Body of pancreas (tissue), 4 donors: ENCODE measurements at regions not wholly inside any gene's neighbourhood (a gene's known extent, or its start where the extent isn't known, plus 50 kb on each side); places are given as distances from the start of the nearest gene placed in this dataset.

Experiments used
- POLR2A ChIP-seq, 3 donors: fragments of 450-650 bp; IDR thresholded peaks; one replicate each; pipeline ENCODE4 v1.6.1; 2016; ENCODE audit warnings: antibody characterized with exemption in 3 of 3, mild to moderate bottlenecking in 2 of 3
- TF ChIP-seq, protein P1 (sequence below), 7 experiments: fragments of 450-650 bp in 4 of 7; fragments of 200-600 bp in 3 of 7; sonication (generic) in 3 of 7; IDR thresholded peaks; one replicate each; pipeline ENCODE4 v1.5.1; 2016 to 2019; ENCODE audit warnings: antibody characterized with exemption in 7 of 7

GRCh38 chr9:86747711-86748110 is 199.6 kb downstream of the GAS1 start:
- TF ChIP-seq, protein P1, sequence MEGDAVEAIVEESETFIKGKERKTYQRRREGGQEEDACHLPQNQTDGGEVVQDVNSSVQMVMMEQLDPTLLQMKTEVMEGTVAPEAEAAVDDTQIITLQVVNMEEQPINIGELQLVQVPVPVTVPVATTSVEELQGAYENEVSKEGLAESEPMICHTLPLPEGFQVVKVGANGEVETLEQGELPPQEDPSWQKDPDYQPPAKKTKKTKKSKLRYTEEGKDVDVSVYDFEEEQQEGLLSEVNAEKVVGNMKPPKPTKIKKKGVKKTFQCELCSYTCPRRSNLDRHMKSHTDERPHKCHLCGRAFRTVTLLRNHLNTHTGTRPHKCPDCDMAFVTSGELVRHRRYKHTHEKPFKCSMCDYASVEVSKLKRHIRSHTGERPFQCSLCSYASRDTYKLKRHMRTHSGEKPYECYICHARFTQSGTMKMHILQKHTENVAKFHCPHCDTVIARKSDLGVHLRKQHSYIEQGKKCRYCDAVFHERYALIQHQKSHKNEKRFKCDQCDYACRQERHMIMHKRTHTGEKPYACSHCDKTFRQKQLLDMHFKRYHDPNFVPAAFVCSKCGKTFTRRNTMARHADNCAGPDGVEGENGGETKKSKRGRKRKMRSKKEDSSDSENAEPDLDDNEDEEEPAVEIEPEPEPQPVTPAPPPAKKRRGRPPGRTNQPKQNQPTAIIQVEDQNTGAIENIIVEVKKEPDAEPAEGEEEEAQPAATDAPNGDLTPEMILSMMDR (IDR thresholded peaks at IDR 0.05), result no peak
- no peak for TF ChIP-seq POLR2A (IDR thresholded peaks at IDR 0.05)
